ENCODE measurements at regions not wholly inside any gene's neighbourhood (a gene's known extent, or its start where the extent isn't known, plus 50 kb on each side); places are given as distances from the start of the nearest gene placed in this dataset.

- TF ChIP-seq EZH2 (IDR thresholded peaks at IDR 0.05; ENCODE audit: borderline replicate concordance, low read depth, low read length, severe bottlenecking): no peak
- TF ChIP-seq, protein P1, sequence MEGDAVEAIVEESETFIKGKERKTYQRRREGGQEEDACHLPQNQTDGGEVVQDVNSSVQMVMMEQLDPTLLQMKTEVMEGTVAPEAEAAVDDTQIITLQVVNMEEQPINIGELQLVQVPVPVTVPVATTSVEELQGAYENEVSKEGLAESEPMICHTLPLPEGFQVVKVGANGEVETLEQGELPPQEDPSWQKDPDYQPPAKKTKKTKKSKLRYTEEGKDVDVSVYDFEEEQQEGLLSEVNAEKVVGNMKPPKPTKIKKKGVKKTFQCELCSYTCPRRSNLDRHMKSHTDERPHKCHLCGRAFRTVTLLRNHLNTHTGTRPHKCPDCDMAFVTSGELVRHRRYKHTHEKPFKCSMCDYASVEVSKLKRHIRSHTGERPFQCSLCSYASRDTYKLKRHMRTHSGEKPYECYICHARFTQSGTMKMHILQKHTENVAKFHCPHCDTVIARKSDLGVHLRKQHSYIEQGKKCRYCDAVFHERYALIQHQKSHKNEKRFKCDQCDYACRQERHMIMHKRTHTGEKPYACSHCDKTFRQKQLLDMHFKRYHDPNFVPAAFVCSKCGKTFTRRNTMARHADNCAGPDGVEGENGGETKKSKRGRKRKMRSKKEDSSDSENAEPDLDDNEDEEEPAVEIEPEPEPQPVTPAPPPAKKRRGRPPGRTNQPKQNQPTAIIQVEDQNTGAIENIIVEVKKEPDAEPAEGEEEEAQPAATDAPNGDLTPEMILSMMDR (IDR thresholded peaks at IDR 0.05; ENCODE audit: extremely low read depth in 1 of 2, insufficient read depth in 1 of 2, low read depth in 1 of 2, low read length in 2 of 2): no peak
- TF ChIP-seq JUN (IDR thresholded peaks at IDR 0.05; ENCODE audit: borderline replicate concordance, insufficient read depth, insufficient read length, low read depth): no peak
- Histone ChIP-seq H3K9me1 (replicated peaks; ENCODE audit: control insufficient read depth, extremely low read depth, insufficient read depth, low read length) (no peaks in the 10 kb centered on the region), H3K79me2 (ENCODE audit: control insufficient read depth, insufficient read depth, low read length) (no peaks in the 10 kb centered on the region), H2AFZ (ENCODE audit: low read depth, low read length) (no peak overlapping the region), H3K9ac (replicated peaks; ENCODE audit: extremely low read depth, insufficient read depth, low read length) (no peak overlapping the region), H3K27ac (ENCODE audit: insufficient read depth, low read depth, low read length) (no peak overlapping the region), H3K4me1 (ENCODE audit: control insufficient read depth, extremely low read depth, insufficient read depth, low read length) (no peaks in the 10 kb centered on the region), H3K4me3 (replicated peaks in 1 of 3; ENCODE audit: insufficient read depth in 1 of 3, low read depth in 1 of 3, low read length in 3 of 3) (no peak overlapping the region), H3K4me2 (ENCODE audit: insufficient read depth, low read length) (no peak overlapping the region), H3K9me3 (replicated peaks; ENCODE audit: control insufficient read depth, insufficient read depth, low read length) (no peaks in the 10 kb centered on the region), H3K36me3 (ENCODE audit: control insufficient read depth in 2 of 2, extremely low read depth in 1 of 2, insufficient read depth in 2 of 2, low read length in 2 of 2) (no peaks in the 10 kb centered on the region), H4K20me1 (replicated peaks; ENCODE audit: control insufficient read depth, extremely low read depth, insufficient read depth, low read length) (no peaks in the 10 kb centered on the region), H3K27me3 (ENCODE audit: control insufficient read depth in 2 of 2, insufficient read depth in 2 of 2, low read length in 2 of 2) (no peaks in the 10 kb centered on the region)
- POLR2A ChIA-PET: no interaction called here
- intact Hi-C loops (cut with micrococcal nuclease) (no loop called here), dilution Hi-C loops (cut with MboI; ENCODE audit: extremely low pct_ligation_motif_present, low sequenced_read_pairs) (no loop called here)
- DNase-seq (ENCODE audit: low read depth, low spot score): no peak
- FAIRE-seq: no peak
- CTCF ChIA-PET: no interaction called here
- BruUV-seq (replicated peaks): no TSS peak
These were observed 1019.3 kb upstream of the ADGRB3 start for GRCh38 chr6:67615796-67616195.

- ChIA-PET CTCF (no interaction called here), POLR2A (no interaction called here)
- no TSS peak for BruUV-seq (replicated peaks)
- Histone ChIP-seq H3K79me2 (ENCODE audit: control insufficient read depth, insufficient read depth, low read length) (no peaks in the 10 kb centered on the region), H3K4me3 (replicated peaks in 1 of 3; ENCODE audit: insufficient read depth in 1 of 3, low read depth in 1 of 3, low read length in 3 of 3) (no peak overlapping the region), H3K9ac (replicated peaks; ENCODE audit: extremely low read depth, insufficient read depth, low read length) (no peak overlapping the region), H3K27ac (ENCODE audit: insufficient read depth, low read depth, low read length) (no peak overlapping the region), H3K36me3 (ENCODE audit: control insufficient read depth in 2 of 2, extremely low read depth in 1 of 2, insufficient read depth in 2 of 2, low read length in 2 of 2) (no peaks in the 10 kb centered on the region), H2AFZ (ENCODE audit: low read depth, low read length) (no peak overlapping the region), H3K27me3 (ENCODE audit: control insufficient read depth in 2 of 2, insufficient read depth in 2 of 2, low read length in 2 of 2) (no peaks in the 10 kb centered on the region), H4K20me1 (replicated peaks; ENCODE audit: control insufficient read depth, extremely low read depth, insufficient read depth, low read length) (no peaks in the 10 kb centered on the region), H3K4me2 (ENCODE audit: insufficient read depth, low read length) (no peak overlapping the region), H3K9me3 (replicated peaks; ENCODE audit: control insufficient read depth, insufficient read depth, low read length) (no peaks in the 10 kb centered on the region), H3K4me1 (ENCODE audit: control insufficient read depth, extremely low read depth, insufficient read depth, low read length) (no peaks in the 10 kb centered on the region), H3K9me1 (replicated peaks; ENCODE audit: control insufficient read depth, extremely low read depth, insufficient read depth, low read length) (no peaks in the 10 kb centered on the region)
- dilution Hi-C loops (cut with MboI; ENCODE audit: extremely low pct_ligation_motif_present, low sequenced_read_pairs): no loop called here
- intact Hi-C loops (cut with micrococcal nuclease): no loop called here
- DNase-seq (ENCODE audit: low read depth, low spot score): no peak
- no peak for FAIRE-seq
- TF ChIP-seq JUN (IDR thresholded peaks at IDR 0.05; ENCODE audit: borderline replicate concordance, insufficient read depth, insufficient read length, low read depth) (no peak), POLR2AphosphoS5 (IDR thresholded peaks at IDR 0.05; ENCODE audit: insufficient read depth, low read depth, low read length) (no peak), EZH2 (IDR thresholded peaks at IDR 0.05; ENCODE audit: borderline replicate concordance, low read depth, low read length, severe bottlenecking) (no peak), FOS (IDR thresholded peaks at IDR 0.05; ENCODE audit: borderline replicate concordance, insufficient read depth, low read length) (no peak), GATA2 (IDR thresholded peaks at IDR 0.05; ENCODE audit: insufficient read depth, insufficient read length, low read depth, low read length) (no peak), POLR2A (IDR thresholded peaks at IDR 0.05; ENCODE audit: low read depth, low read length) (no peak), MYC (IDR thresholded peaks at IDR 0.05; ENCODE audit: low read depth, low read length) (no peak)
- TF ChIP-seq, protein P2, sequence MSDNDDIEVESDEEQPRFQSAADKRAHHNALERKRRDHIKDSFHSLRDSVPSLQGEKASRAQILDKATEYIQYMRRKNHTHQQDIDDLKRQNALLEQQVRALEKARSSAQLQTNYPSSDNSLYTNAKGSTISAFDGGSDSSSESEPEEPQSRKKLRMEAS (IDR thresholded peaks at IDR 0.05; ENCODE audit: insufficient read depth, insufficient read length): no peak
- TF ChIP-seq, protein P1 (IDR thresholded peaks at IDR 0.05; ENCODE audit: extremely low read depth in 1 of 2, insufficient read depth in 1 of 2, low read depth in 1 of 2, low read length in 2 of 2): no peak
These were observed 1026.9 kb upstream of the ADGRB3 start for GRCh38 chr6:67608099-67608749.

All from endothelial cell of umbilical vein (primary cell).